ENCODE measurements at regions not wholly inside any gene's neighbourhood (a gene's known extent, or its start where the extent isn't known, plus 50 kb on each side); places are given as distances from the start of the nearest gene placed in this dataset.
A peak's percentile ranks its signal among the peaks of the same experiment; 100 is the strongest.

DNA sequence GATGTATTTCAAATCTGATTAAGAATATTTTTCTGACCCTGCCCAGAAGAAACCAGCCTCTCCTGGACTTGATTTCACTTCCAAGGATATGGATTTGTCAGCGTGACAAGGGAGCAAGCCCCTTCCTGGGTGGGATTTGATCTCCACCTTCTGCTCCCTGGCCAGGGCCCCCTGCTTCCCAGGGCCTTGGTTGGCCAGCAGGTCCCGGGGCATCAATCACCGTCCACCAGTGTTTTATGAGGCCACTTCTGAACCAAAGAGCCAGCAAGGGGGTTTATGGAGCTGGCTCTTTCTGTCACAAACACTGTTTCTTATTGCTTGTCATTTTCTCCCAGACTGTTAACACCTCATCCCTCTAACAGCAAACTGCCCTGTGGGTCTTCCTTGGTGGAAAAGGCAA, 320.5 kb upstream of the SKOR2 start:
- no peak for TF ChIP-seq EZH2 (IDR thresholded peaks at IDR 0.05)
- no peak for TF ChIP-seq CTCF (IDR thresholded peaks at IDR 0.05)
- Histone ChIP-seq H3K4me3 (no peak overlapping the region), H3K9me3 (ENCODE audit: low read depth) (no peaks in the 10 kb centered on the region), H3K27ac (no peak overlapping the region), H3K9ac (no peak overlapping the region), H2AFZ (replicated peaks) (peak overlapping the region; percentile 79), H3F3A (ENCODE audit: low read depth) (peaks cover 1% of the 10 kb centered on the region), H4K20me1 (ENCODE audit: low read depth) (no peaks in the 10 kb centered on the region), H3K4me1 (peaks cover 6% of the 10 kb centered on the region), H3K36me3 (no peaks in the 10 kb centered on the region), H3K4me2 (no peak overlapping the region), H3K79me2 (ENCODE audit: low read depth) (no peaks in the 10 kb centered on the region), H3K27me3 (no peaks in the 10 kb centered on the region)
- DNase-seq (ENCODE audit: low spot score), result no peak
- Mint-ChIP-seq H3K9me3 (no peaks in the 10 kb centered on the region), H3K27ac (no peak overlapping the region), H3K27me3 (ENCODE audit: insufficient read depth, low read depth) (peaks cover 8% of the 10 kb centered on the region), H3K4me3 (no peak overlapping the region), H3K4me1 (no peaks in the 10 kb centered on the region), H3K36me3 (no peaks in the 10 kb centered on the region)

- H3K4me1 Mint-ChIP-seq, result peaks cover 2% of the 10 kb centered on the region
- TF ChIP-seq EZH2 (IDR thresholded peaks at IDR 0.05) (no peak), CTCF (IDR thresholded peaks at IDR 0.05) (no peak), EZH2phosphoT487 (IDR thresholded peaks at IDR 0.05) (no peak)
- H3K9me3 Mint-ChIP-seq, result peaks cover 5% of the 10 kb centered on the region
- Histone ChIP-seq H3K27me3 (no peaks in the 10 kb centered on the region), H3K27ac (no peak overlapping the region), H3K4me1 (peaks cover 1% of the 10 kb centered on the region), H3K9me3 (ENCODE audit: low read depth) (no peaks in the 10 kb centered on the region), H3K79me2 (ENCODE audit: low read depth) (no peaks in the 10 kb centered on the region), H3K36me3 (no peaks in the 10 kb centered on the region), H3K4me3 (no peak overlapping the region), H3K9ac (no peak overlapping the region), H3K4me2 (no peak overlapping the region), H3F3A (ENCODE audit: low read depth) (peaks cover under 1% of the 10 kb centered on the region), H2AFZ (replicated peaks) (no peak overlapping the region), H4K20me1 (ENCODE audit: low read depth) (no peaks in the 10 kb centered on the region)
- H3K27ac Mint-ChIP-seq, result no peak overlapping the region
- peaks cover 13% of the 10 kb centered on the region for H3K27me3 Mint-ChIP-seq (ENCODE audit: insufficient read depth, low read depth)
- no peaks in the 10 kb centered on the region for H3K36me3 Mint-ChIP-seq
- no peak overlapping the region for H3K4me3 Mint-ChIP-seq
- DNase-seq (ENCODE audit: low spot score), result no peak
Measured at GRCh38 chr18:47566809-47567208, 315.3 kb upstream of the SKOR2 start.

DNA sequence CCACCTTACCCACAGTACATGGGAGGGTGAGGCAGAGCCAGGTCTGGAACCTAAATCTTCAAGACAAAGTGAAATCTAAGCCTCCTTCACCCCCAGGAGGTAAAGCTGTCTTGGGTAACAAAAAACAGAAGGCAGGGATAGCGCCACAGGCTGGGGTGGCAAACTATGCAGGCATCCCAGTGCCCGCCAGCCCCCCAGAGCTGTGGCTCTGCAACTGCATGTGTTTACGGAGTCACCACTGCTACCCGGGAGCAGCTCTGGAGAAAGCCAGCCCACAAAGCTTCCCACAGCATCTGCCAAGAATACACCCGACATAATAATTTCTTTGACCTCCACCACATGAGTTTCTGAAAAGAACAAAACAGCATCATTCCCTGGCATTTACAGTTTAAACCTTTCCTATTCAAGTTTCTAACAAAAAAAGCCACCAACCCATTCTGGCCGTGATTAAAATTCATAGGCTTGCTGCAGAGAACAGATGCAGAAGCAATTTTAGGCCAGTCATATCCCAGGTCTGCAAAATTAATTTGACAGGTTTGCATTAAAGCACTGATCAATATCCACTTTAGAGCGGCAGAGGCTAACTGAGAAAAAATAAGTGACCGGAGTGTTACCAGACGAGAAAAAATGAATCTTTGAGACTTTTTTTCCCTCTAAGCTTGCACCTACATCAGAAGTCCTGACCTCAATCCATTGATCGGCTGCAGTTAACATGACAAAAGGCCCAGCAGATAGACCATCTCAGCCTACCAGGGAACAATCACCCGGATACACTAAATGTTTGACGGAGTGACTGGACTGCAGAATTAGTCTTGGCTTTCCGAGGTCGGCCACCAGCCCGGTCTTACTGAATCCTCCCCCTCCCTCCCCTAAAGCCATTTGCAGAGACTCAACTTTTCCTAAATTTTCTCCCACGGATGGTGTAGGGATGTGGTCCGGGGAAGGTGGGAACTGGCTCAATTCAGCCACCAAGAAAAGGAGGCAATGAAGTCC, 309.6 kb upstream of the SKOR2 start:
- Histone ChIP-seq H3K9me3 (ENCODE audit: low read depth) (no peaks in the 10 kb centered on the region), H4K20me1 (ENCODE audit: low read depth) (no peaks in the 10 kb centered on the region), H3K4me2 (peak overlapping the region; percentile 50), H3K36me3 (no peaks in the 10 kb centered on the region), H3K4me3 (no peak overlapping the region), H3K9ac (no peak overlapping the region), H3K4me1 (peaks cover 15% of the 10 kb centered on the region), H3F3A (ENCODE audit: low read depth) (peaks cover 10% of the 10 kb centered on the region), H3K79me2 (ENCODE audit: low read depth) (no peaks in the 10 kb centered on the region), H3K27ac (no peak overlapping the region), H2AFZ (replicated peaks) (no peak overlapping the region), H3K27me3 (no peaks in the 10 kb centered on the region)
- DNase-seq (ENCODE audit: low spot score), result peak; percentile 27
- Mint-ChIP-seq H3K9me3 (peaks cover 5% of the 10 kb centered on the region), H3K4me1 (peaks cover 22% of the 10 kb centered on the region), H3K36me3 (no peaks in the 10 kb centered on the region), H3K4me3 (no peak overlapping the region), H3K27ac (no peak overlapping the region), H3K27me3 (ENCODE audit: insufficient read depth, low read depth) (peaks cover 9% of the 10 kb centered on the region)
- no peak for TF ChIP-seq EZH2 (IDR thresholded peaks at IDR 0.05)
- TF ChIP-seq EZH2phosphoT487 (IDR thresholded peaks at IDR 0.05), result no peak
- TF ChIP-seq CTCF (IDR thresholded peaks at IDR 0.05), result no peak
